ENCODE measurements at regions not wholly inside any gene's neighbourhood (a gene's known extent, or its start where the extent isn't known, plus 50 kb on each side); places are given as distances from the start of the nearest gene placed in this dataset.
A peak's percentile ranks its signal among the peaks of the same experiment; 100 is the strongest.

GRCh38 chr3:189563853-189564563 is 67.2 kb upstream of the TP63 start:
- in situ Hi-C loops (cut with HindIII; ENCODE audit: low pct_unique_long_range_greater_than_20kb, low sequenced_read_pairs) (no loop called here), intact Hi-C loops (cut with micrococcal nuclease; ENCODE audit: unreplicated experiment) (no loop called here)
- ChIA-PET POLR2A (interaction anchor here (0.7 kb wide), 1 partner anchor 11 kb away, joined by 3 read pairs; no protein-coding TSS in a partner anchor), CTCF (no interaction called here)
- Histone ChIP-seq H3K4me1 (ENCODE audit: control insufficient read depth, insufficient read depth, low read length) (no peaks in the 10 kb centered on the region), H3K9me3 (ENCODE audit: control insufficient read depth, insufficient read depth, low read depth, low read length) (no peaks in the 10 kb centered on the region), H3K27me3 (ENCODE audit: control insufficient read depth, insufficient read depth, low read length) (no peaks in the 10 kb centered on the region), H3K36me3 (ENCODE audit: control insufficient read depth, insufficient read depth, low read length) (no peaks in the 10 kb centered on the region), H3K27ac (ENCODE audit: low read length) (no peak overlapping the region), H3K4me3 (ENCODE audit: low read depth in 2 of 2, low read length in 2 of 2) (0 out of 4 replicates have a peak overlapping the region, but pooled peaks of 1 of the 2 experiments have one; percentile 0)
- peak; percentile 43 for DNase-seq (ENCODE audit: low read depth, low spot score)
- no TSS peak for BruUV-seq (replicated peaks)
- peak; percentile 92 for ATAC-seq
- no peak for TF ChIP-seq POLR2AphosphoS5 (IDR thresholded peaks at IDR 0.05; ENCODE audit: low read depth, low read length)
- no peak for TF ChIP-seq TCF7L2 (IDR thresholded peaks at IDR 0.05; ENCODE audit: low read depth, low read length)
- no peak for TF ChIP-seq REST (IDR thresholded peaks at IDR 0.05; ENCODE audit: insufficient read depth in 1 of 2, low read depth in 2 of 2, low read length in 1 of 2)
- no peak for TF ChIP-seq SIN3A (IDR thresholded peaks at IDR 0.05; ENCODE audit: borderline replicate concordance, insufficient read depth, low read depth, low read length)
- no peak for TF ChIP-seq CTCF (IDR thresholded peaks at IDR 0.05)

- H3K4me3 ChIP-seq (ENCODE audit: low read depth in 2 of 2, low read length in 2 of 2) = no peak overlapping the region
- DNase-seq (ENCODE audit: low read depth, low spot score) (no peak), ATAC-seq (no peak)
- H3K27ac ChIP-seq (ENCODE audit: low read length) = no peak overlapping the region
- H3K27me3 ChIP-seq (ENCODE audit: control insufficient read depth, insufficient read depth, low read length) = no peaks in the 10 kb centered on the region
- ChIA-PET CTCF (no interaction called here), POLR2A (no interaction called here)
- H3K9me3 ChIP-seq (ENCODE audit: control insufficient read depth, insufficient read depth, low read depth, low read length) = no peaks in the 10 kb centered on the region
- H3K36me3 ChIP-seq (ENCODE audit: control insufficient read depth, insufficient read depth, low read length) = no peaks in the 10 kb centered on the region
- intact Hi-C loops (cut with micrococcal nuclease; ENCODE audit: unreplicated experiment) (no loop called here), in situ Hi-C loops (cut with HindIII; ENCODE audit: low pct_unique_long_range_greater_than_20kb, low sequenced_read_pairs) (no loop called here)
- BruUV-seq (replicated peaks) = no TSS peak
- H3K4me1 ChIP-seq (ENCODE audit: control insufficient read depth, insufficient read depth, low read length) = no peaks in the 10 kb centered on the region
- TF ChIP-seq REST (IDR thresholded peaks at IDR 0.05; ENCODE audit: insufficient read depth in 1 of 2, low read depth in 2 of 2, low read length in 1 of 2) = no peak
- no peak for TF ChIP-seq CTCF (IDR thresholded peaks at IDR 0.05)
- TF ChIP-seq SIN3A (IDR thresholded peaks at IDR 0.05; ENCODE audit: borderline replicate concordance, insufficient read depth, low read depth, low read length) = no peak
- TF ChIP-seq TCF7L2 (IDR thresholded peaks at IDR 0.05; ENCODE audit: low read depth, low read length) = no peak
- TF ChIP-seq POLR2AphosphoS5 (IDR thresholded peaks at IDR 0.05; ENCODE audit: low read depth, low read length) = no peak
These were observed 64.5 kb upstream of the TP63 start for GRCh38 chr3:189566550-189567130.
